Ovary (tissue), 3 donors: ENCODE measurements at regions not wholly inside any gene's neighbourhood (a gene's known extent, or its start where the extent isn't known, plus 50 kb on each side); places are given as distances from the start of the nearest gene placed in this dataset.

Experiments
- POLR2A ChIP-seq: fragments of 450-650 bp; IDR thresholded peaks from one replicate; pipeline ENCODE4 v1.6.1; 2017; ENCODE audit warnings: antibody characterized with exemption, mild to moderate bottlenecking, moderate library complexity
- TF ChIP-seq, protein P1 (sequence below), 3 donors: fragments of 450-650 bp in 2 of 3; fragments of 200-600 bp in 1 of 3; IDR thresholded peaks; one replicate each; pipeline versions ENCODE4 v1.5.1 to v1.8.0; 2016 to 2022; ENCODE audit warnings: antibody characterized with exemption in 3 of 3, mild to moderate bottlenecking in 1 of 3
- donor health status: DM: no; HTN: no; CAD: no.

DNA sequence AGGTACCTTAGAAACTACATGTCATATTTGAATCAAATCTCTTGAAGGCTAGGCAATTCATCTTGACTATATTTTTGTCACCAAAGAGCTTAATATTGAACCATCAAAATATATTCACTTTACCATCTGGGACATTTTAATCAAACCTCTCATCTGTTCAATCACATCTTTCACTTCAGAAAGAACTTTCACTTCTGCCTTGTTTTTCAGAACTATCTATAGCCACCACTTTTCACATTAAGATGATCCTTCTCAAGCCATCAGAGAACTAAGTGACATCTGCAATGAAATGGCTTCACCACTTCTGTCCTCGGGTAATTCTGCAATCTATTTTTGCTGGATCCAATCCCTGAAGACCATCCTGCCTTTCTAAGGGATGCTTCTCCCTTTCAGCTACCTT, 57.8 kb downstream of the OR2B2 start:
- TF ChIP-seq, protein P1, sequence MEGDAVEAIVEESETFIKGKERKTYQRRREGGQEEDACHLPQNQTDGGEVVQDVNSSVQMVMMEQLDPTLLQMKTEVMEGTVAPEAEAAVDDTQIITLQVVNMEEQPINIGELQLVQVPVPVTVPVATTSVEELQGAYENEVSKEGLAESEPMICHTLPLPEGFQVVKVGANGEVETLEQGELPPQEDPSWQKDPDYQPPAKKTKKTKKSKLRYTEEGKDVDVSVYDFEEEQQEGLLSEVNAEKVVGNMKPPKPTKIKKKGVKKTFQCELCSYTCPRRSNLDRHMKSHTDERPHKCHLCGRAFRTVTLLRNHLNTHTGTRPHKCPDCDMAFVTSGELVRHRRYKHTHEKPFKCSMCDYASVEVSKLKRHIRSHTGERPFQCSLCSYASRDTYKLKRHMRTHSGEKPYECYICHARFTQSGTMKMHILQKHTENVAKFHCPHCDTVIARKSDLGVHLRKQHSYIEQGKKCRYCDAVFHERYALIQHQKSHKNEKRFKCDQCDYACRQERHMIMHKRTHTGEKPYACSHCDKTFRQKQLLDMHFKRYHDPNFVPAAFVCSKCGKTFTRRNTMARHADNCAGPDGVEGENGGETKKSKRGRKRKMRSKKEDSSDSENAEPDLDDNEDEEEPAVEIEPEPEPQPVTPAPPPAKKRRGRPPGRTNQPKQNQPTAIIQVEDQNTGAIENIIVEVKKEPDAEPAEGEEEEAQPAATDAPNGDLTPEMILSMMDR (IDR thresholded peaks at IDR 0.05) = no peak
- no peak for TF ChIP-seq POLR2A
